H1 (cell line): ENCODE measurements at regions not wholly inside any gene's neighbourhood (a gene's known extent, or its start where the extent isn't known, plus 50 kb on each side); places are given as distances from the start of the nearest gene placed in this dataset.

ENCODE experiments used
- CTBP2 ChIP-seq: IDR thresholded peaks from 2 replicates; pipeline ENCODE4 v1.7.0; 2011; ENCODE audit warnings: borderline replicate concordance, mild to moderate bottlenecking, moderate library complexity, mixed read lengths, low read length; ENCODE audit not compliant: insufficient read depth, insufficient read length
- RBBP5 ChIP-seq: IDR thresholded peaks from 2 replicates; pipeline ENCODE4 v1.7.1; 2012; ENCODE audit warnings: low read depth, mild to moderate bottlenecking, inconsistent platforms, low read length, moderate library complexity, borderline replicate concordance
- TF ChIP-seq, protein P1 (sequence below): fragments of 300-600 bp; sonication (generic); IDR thresholded peaks from 2 replicates; pipeline ENCODE4 v1.7.1; 2012; ENCODE audit warnings: low read length, moderate library complexity, mild to moderate bottlenecking, inconsistent platforms; ENCODE audit not compliant: insufficient replicate concordance

DNA sequence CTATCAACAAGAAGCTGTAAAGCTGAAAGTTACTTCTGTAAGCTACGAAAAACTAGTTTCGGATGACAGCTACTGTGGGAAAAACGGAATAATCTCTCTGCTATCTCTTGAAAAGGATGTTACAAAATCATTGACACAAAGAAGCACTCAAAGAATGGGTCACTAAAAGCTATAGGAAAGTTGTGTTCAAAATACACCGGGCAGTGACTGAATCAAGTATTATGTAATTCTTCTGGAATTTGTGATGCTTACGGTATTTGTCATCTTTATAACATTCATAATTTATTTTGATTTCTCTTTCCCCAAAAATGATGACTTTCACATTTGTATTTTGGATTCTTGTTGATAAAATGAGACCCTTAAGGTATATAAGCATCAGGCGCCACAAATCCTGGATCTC lies 112.1 kb upstream of the KLF6 start (continued):
- TF ChIP-seq, protein P1, sequence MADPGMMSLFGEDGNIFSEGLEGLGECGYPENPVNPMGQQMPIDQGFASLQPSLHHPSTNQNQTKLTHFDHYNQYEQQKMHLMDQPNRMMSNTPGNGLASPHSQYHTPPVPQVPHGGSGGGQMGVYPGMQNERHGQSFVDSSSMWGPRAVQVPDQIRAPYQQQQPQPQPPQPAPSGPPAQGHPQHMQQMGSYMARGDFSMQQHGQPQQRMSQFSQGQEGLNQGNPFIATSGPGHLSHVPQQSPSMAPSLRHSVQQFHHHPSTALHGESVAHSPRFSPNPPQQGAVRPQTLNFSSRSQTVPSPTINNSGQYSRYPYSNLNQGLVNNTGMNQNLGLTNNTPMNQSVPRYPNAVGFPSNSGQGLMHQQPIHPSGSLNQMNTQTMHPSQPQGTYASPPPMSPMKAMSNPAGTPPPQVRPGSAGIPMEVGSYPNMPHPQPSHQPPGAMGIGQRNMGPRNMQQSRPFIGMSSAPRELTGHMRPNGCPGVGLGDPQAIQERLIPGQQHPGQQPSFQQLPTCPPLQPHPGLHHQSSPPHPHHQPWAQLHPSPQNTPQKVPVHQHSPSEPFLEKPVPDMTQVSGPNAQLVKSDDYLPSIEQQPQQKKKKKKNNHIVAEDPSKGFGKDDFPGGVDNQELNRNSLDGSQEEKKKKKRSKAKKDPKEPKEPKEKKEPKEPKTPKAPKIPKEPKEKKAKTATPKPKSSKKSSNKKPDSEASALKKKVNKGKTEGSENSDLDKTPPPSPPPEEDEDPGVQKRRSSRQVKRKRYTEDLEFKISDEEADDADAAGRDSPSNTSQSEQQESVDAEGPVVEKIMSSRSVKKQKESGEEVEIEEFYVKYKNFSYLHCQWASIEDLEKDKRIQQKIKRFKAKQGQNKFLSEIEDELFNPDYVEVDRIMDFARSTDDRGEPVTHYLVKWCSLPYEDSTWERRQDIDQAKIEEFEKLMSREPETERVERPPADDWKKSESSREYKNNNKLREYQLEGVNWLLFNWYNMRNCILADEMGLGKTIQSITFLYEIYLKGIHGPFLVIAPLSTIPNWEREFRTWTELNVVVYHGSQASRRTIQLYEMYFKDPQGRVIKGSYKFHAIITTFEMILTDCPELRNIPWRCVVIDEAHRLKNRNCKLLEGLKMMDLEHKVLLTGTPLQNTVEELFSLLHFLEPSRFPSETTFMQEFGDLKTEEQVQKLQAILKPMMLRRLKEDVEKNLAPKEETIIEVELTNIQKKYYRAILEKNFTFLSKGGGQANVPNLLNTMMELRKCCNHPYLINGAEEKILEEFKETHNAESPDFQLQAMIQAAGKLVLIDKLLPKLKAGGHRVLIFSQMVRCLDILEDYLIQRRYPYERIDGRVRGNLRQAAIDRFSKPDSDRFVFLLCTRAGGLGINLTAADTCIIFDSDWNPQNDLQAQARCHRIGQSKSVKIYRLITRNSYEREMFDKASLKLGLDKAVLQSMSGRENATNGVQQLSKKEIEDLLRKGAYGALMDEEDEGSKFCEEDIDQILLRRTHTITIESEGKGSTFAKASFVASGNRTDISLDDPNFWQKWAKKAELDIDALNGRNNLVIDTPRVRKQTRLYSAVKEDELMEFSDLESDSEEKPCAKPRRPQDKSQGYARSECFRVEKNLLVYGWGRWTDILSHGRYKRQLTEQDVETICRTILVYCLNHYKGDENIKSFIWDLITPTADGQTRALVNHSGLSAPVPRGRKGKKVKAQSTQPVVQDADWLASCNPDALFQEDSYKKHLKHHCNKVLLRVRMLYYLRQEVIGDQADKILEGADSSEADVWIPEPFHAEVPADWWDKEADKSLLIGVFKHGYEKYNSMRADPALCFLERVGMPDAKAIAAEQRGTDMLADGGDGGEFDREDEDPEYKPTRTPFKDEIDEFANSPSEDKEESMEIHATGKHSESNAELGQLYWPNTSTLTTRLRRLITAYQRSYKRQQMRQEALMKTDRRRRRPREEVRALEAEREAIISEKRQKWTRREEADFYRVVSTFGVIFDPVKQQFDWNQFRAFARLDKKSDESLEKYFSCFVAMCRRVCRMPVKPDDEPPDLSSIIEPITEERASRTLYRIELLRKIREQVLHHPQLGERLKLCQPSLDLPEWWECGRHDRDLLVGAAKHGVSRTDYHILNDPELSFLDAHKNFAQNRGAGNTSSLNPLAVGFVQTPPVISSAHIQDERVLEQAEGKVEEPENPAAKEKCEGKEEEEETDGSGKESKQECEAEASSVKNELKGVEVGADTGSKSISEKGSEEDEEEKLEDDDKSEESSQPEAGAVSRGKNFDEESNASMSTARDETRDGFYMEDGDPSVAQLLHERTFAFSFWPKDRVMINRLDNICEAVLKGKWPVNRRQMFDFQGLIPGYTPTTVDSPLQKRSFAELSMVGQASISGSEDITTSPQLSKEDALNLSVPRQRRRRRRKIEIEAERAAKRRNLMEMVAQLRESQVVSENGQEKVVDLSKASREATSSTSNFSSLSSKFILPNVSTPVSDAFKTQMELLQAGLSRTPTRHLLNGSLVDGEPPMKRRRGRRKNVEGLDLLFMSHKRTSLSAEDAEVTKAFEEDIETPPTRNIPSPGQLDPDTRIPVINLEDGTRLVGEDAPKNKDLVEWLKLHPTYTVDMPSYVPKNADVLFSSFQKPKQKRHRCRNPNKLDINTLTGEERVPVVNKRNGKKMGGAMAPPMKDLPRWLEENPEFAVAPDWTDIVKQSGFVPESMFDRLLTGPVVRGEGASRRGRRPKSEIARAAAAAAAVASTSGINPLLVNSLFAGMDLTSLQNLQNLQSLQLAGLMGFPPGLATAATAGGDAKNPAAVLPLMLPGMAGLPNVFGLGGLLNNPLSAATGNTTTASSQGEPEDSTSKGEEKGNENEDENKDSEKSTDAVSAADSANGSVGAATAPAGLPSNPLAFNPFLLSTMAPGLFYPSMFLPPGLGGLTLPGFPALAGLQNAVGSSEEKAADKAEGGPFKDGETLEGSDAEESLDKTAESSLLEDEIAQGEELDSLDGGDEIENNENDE: no peak
- no peak for TF ChIP-seq RBBP5
- TF ChIP-seq CTBP2: no peak
